ENCODE measurements at regions not wholly inside any gene's neighbourhood (a gene's known extent, or its start where the extent isn't known, plus 50 kb on each side); places are given as distances from the start of the nearest gene placed in this dataset.

- in situ Hi-C loops (cut with MboI; ENCODE audit: low sequenced_read_pairs) = no loop called here
- no peaks in the 10 kb centered on the region for H3K9me3 ChIP-seq
- H3K4me1 ChIP-seq = no peaks in the 10 kb centered on the region
- no peaks in the 10 kb centered on the region for H3K27me3 ChIP-seq (ENCODE audit: low read depth)
- H3K4me3 ChIP-seq = no peak overlapping the region
- no peak for DNase-seq (ENCODE audit: low spot score in 2 of 2)
- no peaks in the 10 kb centered on the region for H3K36me3 ChIP-seq (replicated peaks)
Observed at GRCh38 chr1:182135946-182136345, 74.4 kb upstream of the ZNF648 start.

- in situ Hi-C loops (cut with MboI; ENCODE audit: low sequenced_read_pairs) = no loop called here
- H3K36me3 ChIP-seq (replicated peaks) = no peaks in the 10 kb centered on the region
- H3K4me1 ChIP-seq = no peaks in the 10 kb centered on the region
- no peaks in the 10 kb centered on the region for H3K27me3 ChIP-seq (ENCODE audit: low read depth)
- no peak for DNase-seq (ENCODE audit: low spot score in 2 of 2)
- H3K4me3 ChIP-seq = no peak overlapping the region
- H3K9me3 ChIP-seq = no peaks in the 10 kb centered on the region
Observed at GRCh38 chr1:182134257-182134656, 72.7 kb upstream of the ZNF648 start.

- in situ Hi-C loops (cut with MboI; ENCODE audit: low sequenced_read_pairs) = no loop called here
- Histone ChIP-seq H3K9me3 (no peaks in the 10 kb centered on the region), H3K4me1 (no peaks in the 10 kb centered on the region), H3K4me3 (no peak overlapping the region), H3K27me3 (ENCODE audit: low read depth) (no peaks in the 10 kb centered on the region), H3K36me3 (replicated peaks) (no peaks in the 10 kb centered on the region)
- no peak for DNase-seq (ENCODE audit: low spot score in 2 of 2)
Observed at GRCh38 chr1:182133181-182133580, 71.7 kb upstream of the ZNF648 start.

DNA sequence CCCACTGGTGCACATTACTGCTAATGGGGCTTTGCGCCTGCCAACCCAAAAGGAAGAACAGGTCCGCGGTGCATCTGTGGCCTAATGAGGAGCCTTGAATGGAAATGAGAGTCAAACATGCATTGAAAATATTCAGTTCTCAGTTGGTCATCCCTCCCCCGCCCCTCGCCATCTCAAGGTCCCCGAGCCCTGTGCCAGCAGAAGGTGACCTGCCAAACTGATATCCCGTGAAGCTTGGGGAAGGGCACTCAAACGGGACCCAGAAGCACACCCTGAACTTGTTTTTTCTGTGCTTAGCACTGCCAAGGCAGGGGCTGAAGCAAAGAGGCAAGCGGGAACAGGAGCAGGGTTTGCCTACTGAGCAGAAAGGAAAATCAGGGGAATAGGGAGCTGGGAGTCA is 67.9 kb upstream of the ZNF648 start:
- H3K36me3 ChIP-seq (replicated peaks) = no peaks in the 10 kb centered on the region
- DNase-seq (ENCODE audit: low spot score in 2 of 2) = no peak
- H3K9me3 ChIP-seq = no peaks in the 10 kb centered on the region
- no peak overlapping the region for H3K4me3 ChIP-seq
- H3K27me3 ChIP-seq (ENCODE audit: low read depth) = peaks cover 7% of the 10 kb centered on the region; the same call in 1 of the 2 replicates
- no peaks in the 10 kb centered on the region for H3K4me1 ChIP-seq
- in situ Hi-C loops (cut with MboI; ENCODE audit: low sequenced_read_pairs) = no loop called here

DNA sequence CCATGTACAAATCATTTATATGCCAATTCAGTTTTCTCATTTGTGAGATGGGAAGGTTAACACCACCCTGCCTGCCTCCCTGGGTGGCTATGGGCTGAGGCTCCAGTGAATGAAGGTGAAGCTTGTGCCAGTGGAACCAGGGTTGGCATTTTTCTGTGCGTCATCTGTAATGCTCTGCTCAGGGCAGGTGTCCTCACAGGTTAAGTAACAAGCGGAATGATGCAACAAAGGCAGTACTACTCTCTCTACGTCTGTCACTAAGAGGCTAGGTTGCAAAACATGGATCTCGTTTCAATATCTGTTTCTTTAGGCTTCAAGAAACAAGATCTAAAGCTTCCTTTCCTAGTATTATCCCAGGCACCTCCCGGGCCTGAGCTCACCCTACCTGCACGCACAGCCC is 67.0 kb upstream of the ZNF648 start:
- DNase-seq (ENCODE audit: low spot score in 2 of 2) = no peak
- in situ Hi-C loops (cut with MboI; ENCODE audit: low sequenced_read_pairs) = no loop called here
- H3K27me3 ChIP-seq (ENCODE audit: low read depth) = peaks cover 7% of the 10 kb centered on the region; the same call in 1 of the 2 replicates
- H3K9me3 ChIP-seq = no peaks in the 10 kb centered on the region
- H3K36me3 ChIP-seq (replicated peaks) = no peaks in the 10 kb centered on the region
- H3K4me1 ChIP-seq = no peaks in the 10 kb centered on the region
- H3K4me3 ChIP-seq = no peak overlapping the region

DNA sequence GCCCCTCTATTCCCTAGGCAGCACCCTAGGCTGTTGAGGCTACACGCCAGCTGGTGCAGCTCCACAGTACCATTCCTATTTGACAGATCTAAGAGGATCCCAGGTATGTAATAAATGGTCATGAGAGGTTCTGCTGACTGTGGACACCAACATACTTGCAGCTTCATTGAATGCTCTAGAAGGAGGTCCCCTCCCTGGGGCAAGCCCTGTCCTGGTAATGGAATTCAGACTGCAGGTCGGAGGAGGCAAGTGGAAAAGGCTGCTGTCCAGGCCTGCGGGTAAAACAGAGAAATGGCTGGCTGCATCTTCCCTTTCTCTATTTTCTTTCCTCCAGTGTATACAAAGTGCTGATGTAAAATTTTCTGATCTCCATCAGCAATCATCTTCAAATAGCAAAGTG is 66.1 kb upstream of the ZNF648 start:
- H3K27me3 ChIP-seq (ENCODE audit: low read depth) = peaks cover 7% of the 10 kb centered on the region; the same call in 1 of the 2 replicates
- H3K36me3 ChIP-seq (replicated peaks) = no peaks in the 10 kb centered on the region
- in situ Hi-C loops (cut with MboI; ENCODE audit: low sequenced_read_pairs) = no loop called here
- no peaks in the 10 kb centered on the region for H3K9me3 ChIP-seq
- no peaks in the 10 kb centered on the region for H3K4me1 ChIP-seq
- no peak overlapping the region for H3K4me3 ChIP-seq
- DNase-seq (ENCODE audit: low spot score in 2 of 2) = no peak

- Histone ChIP-seq H3K36me3 (replicated peaks) (no peaks in the 10 kb centered on the region), H3K4me3 (no peak overlapping the region), H3K9me3 (no peaks in the 10 kb centered on the region), H3K4me1 (no peaks in the 10 kb centered on the region), H3K27me3 (ENCODE audit: low read depth) (peaks cover 7% of the 10 kb centered on the region; the same call in 1 of the 2 replicates)
- no peak for DNase-seq (ENCODE audit: low spot score in 2 of 2)
- in situ Hi-C loops (cut with MboI; ENCODE audit: low sequenced_read_pairs) = no loop called here
Observed at GRCh38 chr1:182126272-182126800, 64.8 kb upstream of the ZNF648 start.

- no peak for DNase-seq (ENCODE audit: low spot score in 2 of 2)
- H3K27me3 ChIP-seq (ENCODE audit: low read depth) = peaks cover 7% of the 10 kb centered on the region; the same call in 1 of the 2 replicates
- no peaks in the 10 kb centered on the region for H3K4me1 ChIP-seq
- in situ Hi-C loops (cut with MboI; ENCODE audit: low sequenced_read_pairs) = no loop called here
- no peaks in the 10 kb centered on the region for H3K9me3 ChIP-seq
- H3K36me3 ChIP-seq (replicated peaks) = no peaks in the 10 kb centered on the region
- H3K4me3 ChIP-seq = no peak overlapping the region
Observed at GRCh38 chr1:182122913-182123260, 61.4 kb upstream of the ZNF648 start.

- Histone ChIP-seq H3K27me3 (ENCODE audit: low read depth) (peaks cover 7% of the 10 kb centered on the region; the same call in 1 of the 2 replicates), H3K4me3 (no peak overlapping the region), H3K4me1 (no peaks in the 10 kb centered on the region), H3K9me3 (no peaks in the 10 kb centered on the region), H3K36me3 (replicated peaks) (no peaks in the 10 kb centered on the region)
- DNase-seq (ENCODE audit: low spot score in 2 of 2) = no peak
- in situ Hi-C loops (cut with MboI; ENCODE audit: low sequenced_read_pairs) = no loop called here
Observed at GRCh38 chr1:182122256-182122912, 60.9 kb upstream of the ZNF648 start.

GRCh38 chr1:182121787-182122186 is 60.3 kb upstream of the ZNF648 start:
- peaks cover 7% of the 10 kb centered on the region; the same call in 1 of the 2 replicates for H3K27me3 ChIP-seq (ENCODE audit: low read depth)
- H3K4me1 ChIP-seq = no peaks in the 10 kb centered on the region
- no peaks in the 10 kb centered on the region for H3K36me3 ChIP-seq (replicated peaks)
- DNase-seq (ENCODE audit: low spot score in 2 of 2) = no peak
- in situ Hi-C loops (cut with MboI; ENCODE audit: low sequenced_read_pairs) = no loop called here
- no peaks in the 10 kb centered on the region for H3K9me3 ChIP-seq
- H3K4me3 ChIP-seq = no peak overlapping the region

- no peak overlapping the region for H3K4me3 ChIP-seq
- in situ Hi-C loops (cut with MboI; ENCODE audit: low sequenced_read_pairs) = no loop called here
- peaks cover 6% of the 10 kb centered on the region; the same call in 1 of the 2 replicates for H3K27me3 ChIP-seq (ENCODE audit: low read depth)
- no peaks in the 10 kb centered on the region for H3K9me3 ChIP-seq
- no peaks in the 10 kb centered on the region for H3K36me3 ChIP-seq (replicated peaks)
- no peaks in the 10 kb centered on the region for H3K4me1 ChIP-seq
- DNase-seq (ENCODE audit: low spot score in 2 of 2) = no peak
Observed at GRCh38 chr1:182120411-182121258, 59.1 kb upstream of the ZNF648 start.

GRCh38 chr1:182119631-182120030 is 58.1 kb upstream of the ZNF648 start:
- H3K27me3 ChIP-seq (ENCODE audit: low read depth) = 0 out of 2 replicates have a peak, but pooled peaks cover 2% of the 10 kb centered on the region
- H3K4me3 ChIP-seq = no peak overlapping the region
- H3K9me3 ChIP-seq = no peaks in the 10 kb centered on the region
- H3K36me3 ChIP-seq (replicated peaks) = no peaks in the 10 kb centered on the region
- in situ Hi-C loops (cut with MboI; ENCODE audit: low sequenced_read_pairs) = no loop called here
- no peak for DNase-seq (ENCODE audit: low spot score in 2 of 2)
- H3K4me1 ChIP-seq = no peaks in the 10 kb centered on the region

- no peaks in the 10 kb centered on the region for H3K36me3 ChIP-seq (replicated peaks)
- H3K4me3 ChIP-seq = no peak overlapping the region
- peaks cover 9% of the 10 kb centered on the region; the same call in 1 of the 2 replicates for H3K27me3 ChIP-seq (ENCODE audit: low read depth)
- H3K4me1 ChIP-seq = no peaks in the 10 kb centered on the region
- no peaks in the 10 kb centered on the region for H3K9me3 ChIP-seq
- DNase-seq (ENCODE audit: low spot score in 2 of 2) = no peak
- in situ Hi-C loops (cut with MboI; ENCODE audit: low sequenced_read_pairs) = no loop called here
Observed at GRCh38 chr1:182118851-182119250, 57.3 kb upstream of the ZNF648 start.

DNA sequence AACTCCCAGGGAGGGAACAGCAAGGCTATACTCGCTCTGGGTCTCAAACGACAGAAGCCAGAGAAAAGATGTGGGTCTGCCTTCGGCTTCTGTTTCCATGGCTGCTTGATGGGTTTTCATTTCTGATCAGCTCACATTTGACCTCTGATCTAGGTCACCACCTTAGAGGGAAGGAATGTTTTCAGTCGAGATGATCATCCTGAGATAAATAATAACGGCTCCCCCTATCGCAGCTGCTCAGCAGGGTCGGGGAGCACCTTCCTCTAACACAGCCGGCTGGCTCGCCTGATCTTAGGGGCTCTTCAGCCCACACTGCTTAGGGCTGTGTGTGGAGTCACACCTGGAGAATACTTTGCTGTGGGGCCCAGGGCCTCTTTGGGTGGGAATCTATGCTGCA is 53.1 kb upstream of the ZNF648 start:
- Histone ChIP-seq H3K9me3 (no peaks in the 10 kb centered on the region), H3K27me3 (ENCODE audit: low read depth) (peaks cover 12% of the 10 kb centered on the region), H3K4me1 (no peaks in the 10 kb centered on the region), H3K36me3 (replicated peaks) (no peaks in the 10 kb centered on the region), H3K4me3 (no peak overlapping the region)
- no peak for DNase-seq (ENCODE audit: low spot score in 2 of 2)
- in situ Hi-C loops (cut with MboI; ENCODE audit: low sequenced_read_pairs) = no loop called here

All from HAP-1 (cell line).